ENCODE measurements at regions not wholly inside any gene's neighbourhood (a gene's known extent, or its start where the extent isn't known, plus 50 kb on each side); places are given as distances from the start of the nearest gene placed in this dataset.

GRCh38 chr15:95260856-95261255 lies 1029.5 kb downstream of the MCTP2 start:
- no peak for DNase-seq (ENCODE audit: low spot score)

GRCh38 chr15:95261546-95261945 lies 1030.2 kb downstream of the MCTP2 start:
- no peak for DNase-seq (ENCODE audit: low spot score)

DNA sequence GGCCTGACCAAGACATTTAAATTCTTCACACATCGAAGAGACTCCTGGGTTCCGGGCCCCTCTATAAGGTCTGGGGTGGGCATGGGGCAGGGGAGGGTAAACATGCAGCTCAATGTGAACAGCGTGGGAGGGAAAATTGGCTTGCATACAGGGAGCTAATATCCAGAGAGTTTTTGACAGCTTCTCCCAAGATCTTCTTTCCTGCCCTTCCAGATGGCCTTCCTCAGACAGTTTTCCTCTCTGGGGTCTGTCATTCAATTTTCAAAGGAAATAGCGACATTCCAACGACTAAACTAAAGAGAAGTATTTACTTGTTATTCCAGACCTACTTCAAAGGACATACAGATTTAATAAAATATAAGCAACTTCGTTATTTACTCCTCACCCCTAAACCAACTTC lies 1030.6 kb downstream of the MCTP2 start:
- DNase-seq (ENCODE audit: low spot score): no peak

DNA sequence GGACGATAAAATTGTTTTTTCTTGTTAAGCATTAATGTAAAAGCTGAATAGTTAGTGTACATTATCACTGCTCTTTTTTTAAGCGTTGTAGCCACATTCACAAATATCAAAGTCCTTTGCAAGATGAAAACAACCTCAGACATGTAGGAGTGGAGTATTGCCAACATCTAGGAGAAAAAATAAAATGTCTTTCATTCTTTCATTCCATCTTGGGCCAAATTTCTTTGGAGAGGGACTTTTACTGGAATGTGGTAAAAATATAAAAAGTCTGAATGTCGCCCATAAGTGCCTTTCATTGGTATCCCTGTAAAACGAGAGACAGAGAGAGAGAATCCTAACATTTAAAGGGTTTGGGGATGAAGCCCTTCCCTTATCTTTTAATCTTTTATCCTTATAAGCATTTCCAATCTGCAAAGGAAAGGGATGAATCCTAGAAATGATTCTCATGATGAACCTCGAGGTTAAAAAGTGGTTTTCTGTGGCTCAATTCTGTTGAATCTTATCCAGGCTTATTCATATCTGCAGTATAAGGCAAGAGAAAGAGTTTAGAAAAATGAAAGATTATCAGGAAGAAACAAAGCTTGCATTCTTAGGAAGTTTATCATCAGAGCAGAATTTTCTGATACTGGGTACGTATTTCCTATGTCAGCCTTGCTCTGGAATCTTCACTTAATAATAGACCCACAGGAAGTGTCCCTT lies 1031.7 kb downstream of the MCTP2 start:
- DNase-seq (ENCODE audit: low spot score): no peak

GRCh38 chr15:95263751-95264150 lies 1032.4 kb downstream of the MCTP2 start:
- DNase-seq (ENCODE audit: low spot score): no peak

DNA sequence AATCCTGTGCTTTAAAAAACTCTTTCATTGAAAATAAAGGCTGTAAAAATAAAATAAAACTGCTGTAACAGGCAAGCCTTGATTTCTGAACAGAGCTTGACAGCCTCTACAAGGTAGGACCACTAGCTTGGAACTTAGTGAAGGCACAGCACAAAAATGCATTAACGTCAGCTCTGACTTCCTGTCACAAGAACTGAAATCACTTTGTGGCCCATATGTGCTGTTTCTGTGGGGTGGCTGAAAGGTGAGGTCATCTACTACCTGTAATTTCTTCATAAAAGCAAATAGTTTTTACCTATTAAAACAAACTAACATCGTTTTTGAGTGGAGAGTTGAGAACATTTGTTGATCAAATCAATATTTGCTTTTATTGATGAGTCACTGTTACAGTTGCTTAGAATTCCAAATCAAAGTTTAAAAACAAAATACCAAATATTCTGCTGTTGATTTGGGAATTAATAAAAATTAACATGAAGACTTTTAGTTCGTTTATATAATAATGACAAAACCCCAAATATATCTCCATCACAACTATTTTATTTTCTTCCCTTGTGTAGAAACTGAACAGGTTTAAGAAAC lies 1034.1 kb downstream of the MCTP2 start:
- DNase-seq (ENCODE audit: low spot score): no peak

GRCh38 chr15:95266451-95267061 lies 1035.2 kb downstream of the MCTP2 start:
- no peak for DNase-seq (ENCODE audit: low spot score)

DNA sequence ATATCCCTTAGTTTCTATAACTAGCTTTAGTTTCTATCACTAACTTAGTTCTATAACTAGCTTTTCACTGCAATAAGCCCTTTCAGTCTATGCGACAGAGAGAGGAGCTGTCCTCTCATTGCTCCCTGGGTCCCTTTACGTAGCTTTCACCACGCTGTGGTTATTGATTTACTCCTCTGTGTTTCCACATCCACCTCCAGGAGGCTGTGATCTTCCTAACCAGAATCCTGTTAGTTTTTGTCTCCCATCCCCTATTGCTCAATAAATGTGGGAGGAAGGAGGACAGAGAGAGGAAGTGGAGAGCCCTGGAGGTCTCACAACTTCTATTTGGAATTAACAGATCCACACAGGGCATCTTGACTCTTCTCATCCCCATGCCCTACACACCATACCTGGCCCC lies 1036.1 kb downstream of the MCTP2 start:
- DNase-seq (ENCODE audit: low spot score): no peak

GRCh38 chr15:95269242-95270183 lies 1038.2 kb downstream of the MCTP2 start:
- no peak for DNase-seq (ENCODE audit: low spot score)

- DNase-seq (ENCODE audit: low spot score): no peak
These were observed 1042.7 kb downstream of the MCTP2 start for GRCh38 chr15:95274101-95274500.

DNA sequence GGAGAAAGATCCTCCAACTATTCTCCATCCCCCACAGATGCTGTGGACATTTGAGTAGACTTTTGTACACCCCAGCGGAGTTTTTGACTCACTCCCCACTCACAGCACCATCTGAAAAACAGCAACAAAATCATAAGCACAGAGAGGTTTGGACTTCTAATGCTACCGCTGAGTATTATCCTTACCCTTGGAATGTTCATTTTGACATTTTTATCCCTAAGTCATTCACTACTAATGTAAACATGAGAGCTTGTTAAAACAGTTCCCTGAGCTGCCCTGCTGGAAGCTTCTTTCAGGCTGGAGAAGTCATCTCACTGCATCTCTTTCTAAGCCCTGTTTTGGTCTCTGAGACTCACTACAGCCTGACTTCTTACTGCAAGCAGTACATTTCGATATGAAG lies 1045.9 kb downstream of the MCTP2 start:
- DNase-seq (ENCODE audit: low spot score): no peak

DNA sequence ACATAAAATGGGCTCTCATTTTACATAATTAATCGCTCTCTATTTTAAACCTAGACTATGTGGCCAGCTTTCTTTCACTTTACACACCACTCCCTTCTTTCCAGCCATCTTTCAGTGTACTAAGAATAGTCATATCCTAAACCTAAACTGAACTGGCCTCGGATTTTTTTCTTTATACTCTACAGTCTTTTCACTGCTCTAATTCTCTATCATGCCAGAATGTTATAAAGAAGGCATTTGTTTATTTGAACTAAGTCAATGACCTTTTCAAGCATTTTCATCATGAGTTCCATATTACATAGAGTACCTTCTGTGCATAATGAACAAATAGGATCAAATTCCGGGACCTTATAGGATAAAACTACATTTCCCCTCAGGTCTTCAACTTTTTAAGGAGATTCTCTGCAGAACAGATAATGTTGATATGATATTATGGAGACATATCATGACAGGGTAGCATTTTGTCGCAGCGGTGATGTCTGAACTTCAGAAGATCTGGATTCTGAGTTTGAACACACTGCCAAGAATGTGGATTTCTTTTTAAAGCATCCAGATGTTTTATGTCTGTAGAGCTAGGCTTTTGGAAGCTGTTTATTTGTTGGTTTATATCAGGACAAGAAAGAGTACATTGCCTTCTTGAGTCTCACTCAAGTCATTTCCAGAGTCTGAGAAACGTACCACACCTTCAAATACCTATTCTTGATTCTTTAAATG lies 1047.3 kb downstream of the MCTP2 start:
- DNase-seq (ENCODE audit: low spot score): no peak

DNA sequence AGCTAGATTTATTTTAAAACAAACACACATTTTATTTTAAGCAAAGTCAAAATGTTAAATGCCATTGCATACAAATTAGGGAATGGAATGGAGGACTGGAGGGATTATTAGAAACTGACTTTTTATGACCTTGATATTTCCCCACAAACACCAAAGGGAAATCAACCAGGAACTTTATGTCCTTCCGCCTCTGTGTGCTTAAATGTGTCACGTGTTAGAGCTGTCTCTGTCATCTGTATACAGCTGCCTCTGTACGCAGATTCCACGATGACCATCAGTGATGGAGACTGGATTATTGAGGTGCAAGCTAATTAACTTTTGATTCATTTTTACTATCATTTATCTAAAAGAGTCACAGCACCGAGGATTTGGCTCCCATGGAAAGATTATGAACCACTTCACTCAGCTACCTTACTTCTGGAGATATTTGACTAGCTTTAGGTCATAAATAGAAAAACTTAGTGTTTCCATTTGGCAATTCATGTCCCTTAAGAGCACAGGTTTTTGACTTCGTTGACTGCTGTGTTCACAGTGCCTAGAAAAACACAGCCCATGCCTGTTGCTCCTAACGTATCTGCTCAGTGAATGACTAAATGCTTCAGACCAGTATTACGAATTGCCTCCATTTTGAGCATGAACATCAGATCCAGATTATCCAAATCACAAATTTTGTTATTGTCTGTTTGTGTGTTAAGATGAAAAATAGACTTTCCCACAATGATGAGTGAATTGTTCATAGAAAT lies 1048.1 kb downstream of the MCTP2 start:
- no peak for DNase-seq (ENCODE audit: low spot score)

DNA sequence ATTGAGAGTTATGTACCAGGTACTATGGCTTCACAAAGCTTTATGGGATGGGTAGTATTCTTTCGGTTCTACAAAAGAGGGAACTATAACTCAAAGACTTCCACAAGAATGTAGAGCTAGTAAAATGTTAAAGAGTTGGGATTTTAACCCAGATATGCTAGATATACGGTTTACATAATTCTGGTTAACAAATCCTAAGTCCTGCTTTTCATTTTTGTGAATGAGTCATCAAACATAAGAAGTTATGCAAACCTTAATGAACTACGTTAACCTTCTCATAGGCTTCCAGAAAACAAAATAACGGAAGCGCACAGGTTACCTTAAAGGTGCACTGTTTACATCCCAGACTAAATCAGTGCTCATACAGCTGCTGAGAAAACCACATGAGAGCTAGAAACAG lies 1049.3 kb downstream of the MCTP2 start:
- DNase-seq (ENCODE audit: low spot score): no peak

DNA sequence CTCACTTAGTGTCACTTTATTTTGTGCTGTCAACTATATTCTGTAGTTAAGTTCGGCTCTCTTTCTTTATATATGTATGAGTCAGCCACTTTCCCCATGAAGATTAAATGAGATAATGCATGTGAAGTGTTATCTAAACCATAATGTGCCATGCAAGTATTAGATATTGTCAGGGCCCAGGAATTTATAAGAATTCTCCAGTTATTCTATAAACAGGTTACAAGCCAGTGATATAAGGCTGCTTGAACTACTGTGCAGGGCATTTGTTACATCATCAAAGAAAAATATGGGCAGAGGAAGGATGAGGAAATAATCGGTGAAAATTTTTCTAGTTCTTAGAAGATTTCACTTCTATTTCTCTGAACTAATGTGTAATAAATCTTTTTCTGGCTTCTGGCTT lies 1049.0 kb upstream of the NR2F2 start:
- DNase-seq (ENCODE audit: low spot score): no peak

DNA sequence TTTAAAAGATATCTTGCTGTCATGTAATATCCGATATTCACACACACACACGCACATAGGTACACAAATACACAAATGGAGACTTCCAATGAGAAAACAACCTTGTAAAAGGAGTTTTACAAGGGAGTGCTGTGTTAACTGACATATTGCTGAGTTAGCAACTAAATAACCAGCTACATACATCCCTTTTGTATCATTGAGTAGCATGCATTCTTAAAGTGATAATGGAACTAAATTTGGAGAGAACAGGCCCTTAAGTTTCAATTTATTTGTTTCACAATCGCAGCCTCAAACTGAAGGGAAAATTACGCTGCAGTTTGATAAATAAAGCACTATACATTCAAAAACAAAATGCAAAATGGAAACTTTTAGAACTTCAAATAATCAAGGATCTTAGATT lies 1046.0 kb upstream of the NR2F2 start:
- DNase-seq (ENCODE audit: low spot score): no peak

DNA sequence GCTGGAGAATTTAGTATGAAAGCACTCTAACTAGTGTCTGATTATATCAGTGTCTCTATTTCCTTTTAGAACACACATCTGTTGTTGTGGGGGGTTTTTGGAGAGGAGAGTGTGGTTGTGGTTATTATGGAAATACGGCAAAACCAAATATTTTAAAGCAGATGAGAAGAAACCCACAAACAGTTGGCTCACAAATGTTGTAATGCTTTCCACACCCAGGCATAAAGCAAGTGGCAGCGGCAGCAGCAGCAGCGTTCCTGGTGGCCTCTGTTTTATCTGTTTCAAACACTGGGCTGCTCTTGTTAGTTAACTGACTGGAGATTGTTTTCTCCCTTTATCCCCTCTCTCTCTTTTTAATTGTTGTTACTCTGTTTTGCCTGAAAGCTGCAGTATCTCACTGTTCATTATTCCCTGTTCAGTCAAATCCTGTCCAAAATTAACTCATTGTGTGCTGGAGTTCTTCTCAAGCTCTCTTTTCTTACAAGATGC lies 1045.5 kb upstream of the NR2F2 start:
- DNase-seq (ENCODE audit: low spot score): no peak

DNA sequence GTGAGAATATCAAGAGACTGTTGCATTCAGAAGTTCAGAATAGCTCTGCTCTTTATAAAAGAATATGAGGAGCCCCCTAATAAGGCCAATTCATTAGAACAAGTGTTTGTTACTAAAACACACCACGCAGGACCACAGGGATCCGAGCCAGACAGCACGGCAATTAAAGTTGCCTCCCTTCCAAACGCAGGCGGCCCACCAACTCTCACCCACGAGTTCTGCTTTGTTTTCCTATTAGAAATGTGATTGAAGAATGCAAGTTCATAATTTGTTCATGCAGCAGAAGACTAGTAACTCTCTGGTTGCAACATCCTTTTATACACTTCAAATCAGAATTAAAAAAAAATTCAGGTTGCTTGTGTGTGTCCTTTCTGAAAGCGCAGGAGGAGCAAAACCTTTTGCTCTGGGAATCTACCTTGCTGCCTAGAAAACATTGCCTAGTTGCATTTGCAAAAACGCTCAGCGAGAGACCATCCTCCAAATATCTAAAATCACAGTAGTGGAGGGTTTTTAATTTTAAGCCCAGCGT lies 1044.1 kb upstream of the NR2F2 start:
- DNase-seq (ENCODE audit: low spot score): no peak

- DNase-seq (ENCODE audit: low spot score): peak; percentile 57
These were observed 1042.8 kb upstream of the NR2F2 start for GRCh38 chr15:95287720-95288103.

GRCh38 chr15:95288626-95289025 lies 1041.9 kb upstream of the NR2F2 start:
- DNase-seq (ENCODE audit: low spot score): no peak

Measured in ecto neural progenitor cell (in vitro differentiated cells).